Neural cell (in vitro differentiated cells): ENCODE measurements at regions not wholly inside any gene's neighbourhood (a gene's known extent, or its start where the extent isn't known, plus 50 kb on each side); places are given as distances from the start of the nearest gene placed in this dataset.

ENCODE experiments used
- H2AFZ ChIP-seq: fragments of 200-600, 300-800 bp; sonication (generic), shearing (Covaris generic); 2 replicates; pipeline ENCODE4 v1.6.0; 2014; ENCODE audit warnings: low read depth, mild to moderate bottlenecking, antibody characterized with exemption, low read length, moderate library complexity
- H3F3A ChIP-seq: fragments of 200-600 bp; shearing (Covaris generic); 2 replicates; pipeline ENCODE4 v1.6.1; 2016; ENCODE audit warnings: mild to moderate bottlenecking, moderate library complexity, mixed read lengths, antibody characterized with exemption, low read length; ENCODE audit not compliant: insufficient read depth, poor library complexity, severe bottlenecking
- H3K27ac ChIP-seq: fragments of 200-600, 300-800 bp; sonication (generic), shearing (Covaris generic); 2 replicates; pipeline ENCODE4 v1.5.1; 2014; ENCODE audit warnings: mild to moderate bottlenecking, low read length, moderate library complexity
- H3K27me3 ChIP-seq: fragments of 300-800, 200-600 bp; sonication (generic), shearing (Covaris generic); 2 replicates; pipeline ENCODE4 v1.6.0; 2014; ENCODE audit warnings: mild to moderate bottlenecking, low read depth, low read length, moderate library complexity; ENCODE audit not compliant: insufficient read depth
- H3K36me3 ChIP-seq: fragments of 300-800, 200-600 bp; sonication (generic), shearing (Covaris generic); 2 replicates; pipeline ENCODE4 v1.5.1; 2014; ENCODE audit warnings: mild to moderate bottlenecking, antibody characterized with exemption, low read length, moderate library complexity; ENCODE audit not compliant: insufficient read depth
- H3K4me2 ChIP-seq: fragments of 300-800, 200-600 bp; sonication (generic), shearing (Covaris generic); 2 replicates; pipeline ENCODE4 v1.6.0; 2014; ENCODE audit warnings: mild to moderate bottlenecking, low read length
- H3K4me3 ChIP-seq: fragments of 300-800, 200-600 bp; sonication (generic), shearing (Covaris generic); 2 replicates; pipeline ENCODE4 v1.5.1; 2014; ENCODE audit warnings: mild to moderate bottlenecking, low read length, moderate library complexity
- H3K79me2 ChIP-seq: fragments of 200-600 bp; shearing (Covaris generic); replicated peaks from 2 replicates; pipeline ENCODE4 v1.6.0; 2014; ENCODE audit warnings: mild to moderate bottlenecking, low read length, moderate library complexity; ENCODE audit not compliant: insufficient read depth
- H3K9ac ChIP-seq: fragments of 300-800, 200-600 bp; sonication (generic), shearing (Covaris generic); 2 replicates; pipeline ENCODE4 v1.6.1; 2016; ENCODE audit warnings: mild to moderate bottlenecking, low read length, mixed read lengths
- H3K9me2 ChIP-seq: fragments of 200-600 bp; shearing (Covaris generic); 2 replicates; pipeline ENCODE4 v1.6.1; 2016; ENCODE audit warnings: mild to moderate bottlenecking, low read length, mixed read lengths; ENCODE audit not compliant: insufficient read depth
- H3K9me3 ChIP-seq: fragments of 200-600, 300-800 bp; sonication (generic), shearing (Covaris generic); 2 replicates; pipeline ENCODE4 v1.6.1; 2016; ENCODE audit warnings: mild to moderate bottlenecking, mixed run types, low read length, moderate library complexity, mixed read lengths
- H4K20me1 ChIP-seq: fragments of 200-600 bp; shearing (Covaris generic); 2 replicates; pipeline ENCODE4 v1.6.1; 2016; ENCODE audit warnings: mild to moderate bottlenecking, mixed run types; ENCODE audit not compliant: insufficient read depth
- EP300 ChIP-seq: fragments of 450-650 bp; conservative IDR thresholded peaks from 2 replicates; pipeline ENCODE4 v1.6.1; 2014; ENCODE audit warnings: antibody characterized with exemption, mild to moderate bottlenecking, moderate library complexity; ENCODE audit not compliant: poor library complexity, severe bottlenecking
- EZH2 ChIP-seq: fragments of 200-600, 300-800 bp; shearing (Covaris generic), sonication (generic); IDR thresholded peaks from 2 replicates; pipeline ENCODE4 v1.6.1; 2014; ENCODE audit warnings: antibody characterized with exemption, low read length, borderline replicate concordance, mild to moderate bottlenecking; ENCODE audit not compliant: insufficient read depth, poor library complexity, severe bottlenecking
- MXI1 ChIP-seq: fragments of 450-650 bp; conservative IDR thresholded peaks from 2 replicates; pipeline ENCODE4 v1.6.1; 2014; ENCODE audit warnings: antibody characterized with exemption, mild to moderate bottlenecking; ENCODE audit not compliant: poor library complexity, severe bottlenecking
- POLR2AphosphoS5 ChIP-seq: IDR thresholded peaks from 2 replicates; pipeline ENCODE4 v1.6.1; 2012
- RAD21 ChIP-seq: fragments of 450-650 bp; conservative IDR thresholded peaks from 2 replicates; pipeline ENCODE4 v1.6.1; 2014; ENCODE audit warnings: antibody characterized with exemption, mild to moderate bottlenecking, moderate library complexity
- SMC3 ChIP-seq: fragments of 450-650 bp; conservative IDR thresholded peaks from 2 replicates; pipeline ENCODE4 v1.6.1; 2014; ENCODE audit warnings: antibody characterized with exemption, mild to moderate bottlenecking, moderate library complexity; ENCODE audit not compliant: poor library complexity
- TAF1 ChIP-seq: IDR thresholded peaks from 2 replicates; pipeline ENCODE4 v1.6.1; 2012; ENCODE audit warnings: low read depth
- TF ChIP-seq, protein P1 (sequence below): fragments of 450-650 bp; IDR thresholded peaks from 2 replicates; pipeline ENCODE4 v1.5.1; 2014; ENCODE audit warnings: antibody characterized with exemption, mild to moderate bottlenecking, moderate library complexity; ENCODE audit not compliant: poor library complexity, severe bottlenecking
- TF ChIP-seq, protein P2 (sequence below): IDR thresholded peaks from 2 replicates; pipeline ENCODE4 v1.6.1; 2012; ENCODE audit warnings: borderline replicate concordance

DNA sequence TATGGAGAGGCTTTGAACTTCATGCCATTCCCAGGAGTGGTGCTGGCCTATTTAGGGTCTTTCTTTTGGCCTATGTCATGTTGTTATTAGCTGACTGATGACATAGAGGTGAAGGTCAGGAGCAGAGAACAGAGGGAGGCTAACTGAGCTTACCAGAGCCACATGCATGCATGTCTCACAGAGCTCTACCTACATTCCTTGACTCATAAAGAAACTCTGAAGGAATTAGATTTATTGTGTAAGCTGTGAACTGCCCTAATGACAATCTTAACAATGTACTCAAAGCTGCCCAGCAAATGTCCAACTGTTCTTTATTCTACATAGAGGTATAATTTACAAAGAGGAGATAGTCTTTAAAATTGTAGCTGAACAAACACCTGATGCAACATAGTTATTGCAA lies 192.7 kb upstream of the CNR1 start:
- Histone ChIP-seq H3K27ac (no peak overlapping the region), H3K27me3 (no peaks in the 10 kb centered on the region), H3K9ac (no peak overlapping the region), H3K9me2 (no peaks in the 10 kb centered on the region), H3K36me3 (no peaks in the 10 kb centered on the region), H2AFZ (no peak overlapping the region), H3K9me3 (no peaks in the 10 kb centered on the region), H3F3A (no peaks in the 10 kb centered on the region), H4K20me1 (no peaks in the 10 kb centered on the region), H3K79me2 (no peaks in the 10 kb centered on the region), H3K4me2 (no peak overlapping the region), H3K4me3 (no peak overlapping the region)
- TF ChIP-seq, protein P1, sequence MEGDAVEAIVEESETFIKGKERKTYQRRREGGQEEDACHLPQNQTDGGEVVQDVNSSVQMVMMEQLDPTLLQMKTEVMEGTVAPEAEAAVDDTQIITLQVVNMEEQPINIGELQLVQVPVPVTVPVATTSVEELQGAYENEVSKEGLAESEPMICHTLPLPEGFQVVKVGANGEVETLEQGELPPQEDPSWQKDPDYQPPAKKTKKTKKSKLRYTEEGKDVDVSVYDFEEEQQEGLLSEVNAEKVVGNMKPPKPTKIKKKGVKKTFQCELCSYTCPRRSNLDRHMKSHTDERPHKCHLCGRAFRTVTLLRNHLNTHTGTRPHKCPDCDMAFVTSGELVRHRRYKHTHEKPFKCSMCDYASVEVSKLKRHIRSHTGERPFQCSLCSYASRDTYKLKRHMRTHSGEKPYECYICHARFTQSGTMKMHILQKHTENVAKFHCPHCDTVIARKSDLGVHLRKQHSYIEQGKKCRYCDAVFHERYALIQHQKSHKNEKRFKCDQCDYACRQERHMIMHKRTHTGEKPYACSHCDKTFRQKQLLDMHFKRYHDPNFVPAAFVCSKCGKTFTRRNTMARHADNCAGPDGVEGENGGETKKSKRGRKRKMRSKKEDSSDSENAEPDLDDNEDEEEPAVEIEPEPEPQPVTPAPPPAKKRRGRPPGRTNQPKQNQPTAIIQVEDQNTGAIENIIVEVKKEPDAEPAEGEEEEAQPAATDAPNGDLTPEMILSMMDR: no peak
- TF ChIP-seq TAF1 (no peak), RAD21 (no peak), POLR2AphosphoS5 (no peak), SMC3 (no peak), EP300 (no peak), MXI1 (no peak), EZH2 (no peak)
- TF ChIP-seq, protein P2, sequence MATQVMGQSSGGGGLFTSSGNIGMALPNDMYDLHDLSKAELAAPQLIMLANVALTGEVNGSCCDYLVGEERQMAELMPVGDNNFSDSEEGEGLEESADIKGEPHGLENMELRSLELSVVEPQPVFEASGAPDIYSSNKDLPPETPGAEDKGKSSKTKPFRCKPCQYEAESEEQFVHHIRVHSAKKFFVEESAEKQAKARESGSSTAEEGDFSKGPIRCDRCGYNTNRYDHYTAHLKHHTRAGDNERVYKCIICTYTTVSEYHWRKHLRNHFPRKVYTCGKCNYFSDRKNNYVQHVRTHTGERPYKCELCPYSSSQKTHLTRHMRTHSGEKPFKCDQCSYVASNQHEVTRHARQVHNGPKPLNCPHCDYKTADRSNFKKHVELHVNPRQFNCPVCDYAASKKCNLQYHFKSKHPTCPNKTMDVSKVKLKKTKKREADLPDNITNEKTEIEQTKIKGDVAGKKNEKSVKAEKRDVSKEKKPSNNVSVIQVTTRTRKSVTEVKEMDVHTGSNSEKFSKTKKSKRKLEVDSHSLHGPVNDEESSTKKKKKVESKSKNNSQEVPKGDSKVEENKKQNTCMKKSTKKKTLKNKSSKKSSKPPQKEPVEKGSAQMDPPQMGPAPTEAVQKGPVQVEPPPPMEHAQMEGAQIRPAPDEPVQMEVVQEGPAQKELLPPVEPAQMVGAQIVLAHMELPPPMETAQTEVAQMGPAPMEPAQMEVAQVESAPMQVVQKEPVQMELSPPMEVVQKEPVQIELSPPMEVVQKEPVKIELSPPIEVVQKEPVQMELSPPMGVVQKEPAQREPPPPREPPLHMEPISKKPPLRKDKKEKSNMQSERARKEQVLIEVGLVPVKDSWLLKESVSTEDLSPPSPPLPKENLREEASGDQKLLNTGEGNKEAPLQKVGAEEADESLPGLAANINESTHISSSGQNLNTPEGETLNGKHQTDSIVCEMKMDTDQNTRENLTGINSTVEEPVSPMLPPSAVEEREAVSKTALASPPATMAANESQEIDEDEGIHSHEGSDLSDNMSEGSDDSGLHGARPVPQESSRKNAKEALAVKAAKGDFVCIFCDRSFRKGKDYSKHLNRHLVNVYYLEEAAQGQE: no peak

DNA sequence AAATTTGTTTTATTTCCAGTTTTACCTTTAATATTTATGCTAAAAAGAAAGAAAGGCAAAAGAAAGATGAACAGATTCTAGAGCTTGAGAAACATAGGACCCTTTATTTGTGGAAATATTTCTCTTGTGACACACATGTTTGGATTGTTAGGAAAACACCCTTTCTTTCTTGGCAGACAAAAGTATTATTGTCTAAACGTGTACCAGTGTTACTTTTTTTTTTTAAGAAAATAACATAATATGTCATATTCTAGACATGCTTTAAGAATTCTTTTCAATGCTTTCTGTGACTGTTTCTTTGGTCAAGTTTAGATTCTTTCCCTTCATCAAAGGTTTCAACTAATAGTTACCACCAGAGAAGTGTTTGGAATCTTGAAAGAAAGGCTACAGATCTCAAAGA lies 183.4 kb upstream of the CNR1 start:
- Histone ChIP-seq H3K4me2 (no peak overlapping the region), H3K4me3 (no peak overlapping the region)
- TF ChIP-seq, protein P2: no peak
- no peak for TF ChIP-seq RAD21

More for the DNA sequence above, 183.4 kb upstream of the CNR1 start:
- no peaks in the 10 kb centered on the region for H3K79me2 ChIP-seq
- no peaks in the 10 kb centered on the region for H3K9me3 ChIP-seq
- H3F3A ChIP-seq: no peaks in the 10 kb centered on the region
- no peak overlapping the region for H3K27ac ChIP-seq
- no peak overlapping the region for H3K9ac ChIP-seq
- no peaks in the 10 kb centered on the region for H3K9me2 ChIP-seq
- no peaks in the 10 kb centered on the region for H4K20me1 ChIP-seq
- H2AFZ ChIP-seq: no peak overlapping the region
- H3K27me3 ChIP-seq: no peaks in the 10 kb centered on the region
- H3K36me3 ChIP-seq: no peaks in the 10 kb centered on the region
